ENCODE measurements at regions not wholly inside any gene's neighbourhood (a gene's known extent, or its start where the extent isn't known, plus 50 kb on each side); places are given as distances from the start of the nearest gene placed in this dataset.
"Not testable (repeated sequence)": the region's sequence is repeated elsewhere in the genome, so short reads cannot be mapped to it uniquely, and the experiment has no call there.

- Histone ChIP-seq H3K4me1 (no peaks in the 10 kb centered on the region), H3K27me3 (ENCODE audit: low read depth) (no peaks in the 10 kb centered on the region), H3K36me3 (no peaks in the 10 kb centered on the region), H3K27ac (replicated peaks) (no peak overlapping the region), H3K4me3 (no peak overlapping the region), H3K9me3 (replicated peaks) (no peaks in the 10 kb centered on the region)
- DNase-seq = no peak
- intact Hi-C loops (cut with micrococcal nuclease) = no loop called here
- TF ChIP-seq, protein P1, sequence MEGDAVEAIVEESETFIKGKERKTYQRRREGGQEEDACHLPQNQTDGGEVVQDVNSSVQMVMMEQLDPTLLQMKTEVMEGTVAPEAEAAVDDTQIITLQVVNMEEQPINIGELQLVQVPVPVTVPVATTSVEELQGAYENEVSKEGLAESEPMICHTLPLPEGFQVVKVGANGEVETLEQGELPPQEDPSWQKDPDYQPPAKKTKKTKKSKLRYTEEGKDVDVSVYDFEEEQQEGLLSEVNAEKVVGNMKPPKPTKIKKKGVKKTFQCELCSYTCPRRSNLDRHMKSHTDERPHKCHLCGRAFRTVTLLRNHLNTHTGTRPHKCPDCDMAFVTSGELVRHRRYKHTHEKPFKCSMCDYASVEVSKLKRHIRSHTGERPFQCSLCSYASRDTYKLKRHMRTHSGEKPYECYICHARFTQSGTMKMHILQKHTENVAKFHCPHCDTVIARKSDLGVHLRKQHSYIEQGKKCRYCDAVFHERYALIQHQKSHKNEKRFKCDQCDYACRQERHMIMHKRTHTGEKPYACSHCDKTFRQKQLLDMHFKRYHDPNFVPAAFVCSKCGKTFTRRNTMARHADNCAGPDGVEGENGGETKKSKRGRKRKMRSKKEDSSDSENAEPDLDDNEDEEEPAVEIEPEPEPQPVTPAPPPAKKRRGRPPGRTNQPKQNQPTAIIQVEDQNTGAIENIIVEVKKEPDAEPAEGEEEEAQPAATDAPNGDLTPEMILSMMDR (IDR thresholded peaks at IDR 0.05; ENCODE audit: borderline replicate concordance) = no peak
These were observed 185.4 kb downstream of the IGLL1 start for GRCh38 chr22:23394525-23395326.

DNA sequence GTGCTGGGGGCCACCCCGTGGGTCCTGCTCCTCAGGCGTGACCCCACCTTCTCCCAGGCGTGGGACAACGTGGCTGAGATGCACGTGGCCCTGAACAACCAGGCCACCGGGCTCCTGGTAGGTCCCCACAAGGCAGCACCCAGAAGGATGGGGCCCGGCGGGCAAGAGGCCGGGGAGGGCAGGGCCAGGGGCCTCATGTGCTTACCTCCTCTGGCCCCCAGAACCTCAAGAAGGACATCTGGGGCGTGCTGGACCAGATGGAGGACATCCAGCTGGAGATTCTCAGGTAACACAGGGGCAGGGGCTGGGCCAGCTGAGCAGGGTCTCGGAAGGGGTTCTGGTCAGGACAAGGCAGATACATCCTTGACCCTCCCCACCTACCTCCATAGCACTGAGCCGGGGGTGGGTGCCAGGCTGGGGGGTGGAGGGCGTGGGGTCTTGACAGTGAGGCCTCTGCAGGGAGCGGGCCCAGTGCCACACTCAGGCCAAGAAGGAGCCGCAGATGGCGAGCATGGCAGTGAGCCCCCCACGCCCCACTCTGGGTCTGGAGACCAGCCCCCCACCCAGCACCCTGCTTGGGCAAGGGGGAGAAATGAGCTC is 186.3 kb downstream of the IGLL1 start:
- H3K27me3 ChIP-seq (ENCODE audit: low read depth) = no peaks in the 10 kb centered on the region
- H3K4me3 ChIP-seq = no peak overlapping the region
- H3K36me3 ChIP-seq = no peaks in the 10 kb centered on the region
- H3K27ac ChIP-seq (replicated peaks) = no peak overlapping the region
- no peaks in the 10 kb centered on the region for H3K4me1 ChIP-seq
- TF ChIP-seq, protein P1 (IDR thresholded peaks at IDR 0.05; ENCODE audit: borderline replicate concordance) = no peak
- intact Hi-C loops (cut with micrococcal nuclease) = no loop called here
- DNase-seq = no peak
- no peaks in the 10 kb centered on the region for H3K9me3 ChIP-seq (replicated peaks)

DNA sequence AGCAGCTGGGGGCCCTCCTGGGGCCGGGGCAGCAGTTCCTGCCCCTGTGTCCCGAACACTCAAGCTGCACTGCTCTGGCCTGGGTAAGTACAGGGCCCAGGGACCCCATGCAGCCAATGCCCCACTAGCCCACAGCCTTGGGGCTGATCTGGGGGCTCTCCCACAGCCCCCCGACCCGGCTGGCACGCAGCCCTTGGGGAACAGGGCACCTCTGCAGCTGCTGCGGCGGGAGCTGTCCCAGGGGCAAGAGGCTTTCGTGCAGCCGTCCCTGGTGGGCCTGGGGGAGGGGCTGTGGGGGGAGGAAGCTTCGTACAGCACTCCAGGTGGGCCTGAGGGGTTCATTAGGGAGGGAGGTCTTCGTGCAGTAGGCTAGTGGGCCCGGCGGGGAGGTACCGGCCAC is 186.9 kb downstream of the IGLL1 start:
- H3K27ac ChIP-seq (replicated peaks); H3K9me3 ChIP-seq (replicated peaks); H3K4me3 ChIP-seq; DNase-seq; H3K36me3 ChIP-seq; H3K4me1 ChIP-seq; intact Hi-C loops (cut with micrococcal nuclease); H3K27me3 ChIP-seq (ENCODE audit: low read depth): not testable (repeated sequence)

DNA sequence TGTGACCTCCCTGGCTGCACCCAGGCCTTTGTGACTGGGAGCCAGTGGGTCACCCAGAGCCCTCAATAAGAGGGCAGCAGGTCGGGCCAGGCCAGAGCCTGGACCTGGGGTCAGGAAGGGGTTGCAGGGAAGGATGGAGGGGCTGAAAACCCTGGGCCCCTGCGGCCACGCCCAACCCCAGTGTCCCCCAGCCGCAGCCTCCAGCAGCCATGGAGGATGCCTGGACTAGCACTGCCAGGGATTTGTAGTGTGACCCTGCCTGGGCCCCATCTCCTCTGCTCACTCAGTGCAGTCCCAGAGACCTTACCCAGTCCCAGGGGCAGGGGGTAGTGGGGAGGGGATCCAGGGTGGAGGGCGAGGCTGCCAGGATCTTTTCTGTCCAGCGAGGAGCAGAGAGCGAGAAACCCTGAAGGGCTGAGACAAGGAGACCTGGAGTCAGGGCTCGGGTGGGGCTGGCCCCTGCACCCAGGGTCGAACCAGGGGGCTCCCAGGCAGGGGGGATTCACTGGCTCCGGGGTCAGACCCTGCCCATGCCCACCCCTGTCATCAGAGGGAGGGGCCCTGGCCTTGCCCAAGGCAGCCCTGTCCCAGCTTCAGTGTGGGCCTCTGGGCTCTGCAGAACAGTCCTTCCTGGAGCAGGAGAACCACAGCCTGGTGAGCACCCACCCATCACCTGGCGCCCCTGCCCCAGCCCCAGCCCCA is 187.5 kb downstream of the IGLL1 start:
- DNase-seq = no peak
- H3K4me3 ChIP-seq = no peak overlapping the region
- H3K27ac ChIP-seq (replicated peaks) = no peak overlapping the region
- intact Hi-C loops (cut with micrococcal nuclease) = no loop called here
- H3K4me1 ChIP-seq = no peaks in the 10 kb centered on the region
- H3K36me3 ChIP-seq = no peaks in the 10 kb centered on the region
- H3K27me3 ChIP-seq (ENCODE audit: low read depth) = peaks cover 3% of the 10 kb centered on the region
- no peaks in the 10 kb centered on the region for H3K9me3 ChIP-seq (replicated peaks)
- TF ChIP-seq, protein P1 (IDR thresholded peaks at IDR 0.05; ENCODE audit: borderline replicate concordance) = no peak

DNA sequence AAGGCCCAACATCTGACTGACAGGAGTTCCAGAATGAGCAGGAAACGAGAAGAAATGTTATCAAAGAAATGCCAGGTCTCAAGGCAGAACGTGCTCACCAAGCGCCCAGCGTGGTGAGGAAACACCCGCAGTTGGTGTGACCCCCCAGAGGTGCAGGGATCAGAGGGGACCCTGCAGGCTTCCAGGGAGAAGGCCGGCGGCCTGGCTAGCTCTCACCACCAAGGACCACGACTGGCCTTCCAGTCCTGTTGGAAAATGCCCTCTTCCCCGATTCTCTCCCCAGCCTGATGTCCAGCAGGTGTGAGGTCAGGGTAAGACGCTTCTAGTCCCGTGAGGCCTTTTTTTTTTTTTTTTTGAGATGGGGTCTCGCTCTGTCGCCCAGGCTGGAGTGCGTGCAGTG is 189.1 kb downstream of the IGLL1 start:
- Histone ChIP-seq H3K36me3 (no peaks in the 10 kb centered on the region), H3K27me3 (ENCODE audit: low read depth) (peaks cover 18% of the 10 kb centered on the region), H3K27ac (replicated peaks) (no peak overlapping the region), H3K4me1 (no peaks in the 10 kb centered on the region), H3K4me3 (no peak overlapping the region), H3K9me3 (replicated peaks) (no peaks in the 10 kb centered on the region)
- TF ChIP-seq, protein P1 (IDR thresholded peaks at IDR 0.05; ENCODE audit: borderline replicate concordance) = no peak
- intact Hi-C loops (cut with micrococcal nuclease) = no loop called here
- no peak for DNase-seq
